ENCODE measurements at regions not wholly inside any gene's neighbourhood (a gene's known extent, or its start where the extent isn't known, plus 50 kb on each side); places are given as distances from the start of the nearest gene placed in this dataset.

GRCh38 chr11:15602047-15602446 lies 487.3 kb downstream of the INSC start:
- in situ Hi-C loops (cut with MboI; ENCODE audit: low sequenced_read_pairs), result no loop called here

GRCh38 chr11:15602785-15603567 lies 488.3 kb downstream of the INSC start:
- no peak overlapping the region for H3K4me3 ChIP-seq
- DNase-seq (ENCODE audit: low spot score in 2 of 2), result no peak

More at GRCh38 chr11:15602047-15602446, 487.3 kb downstream of the INSC start:
- Histone ChIP-seq H3K27me3 (ENCODE audit: low read depth) (no peaks in the 10 kb centered on the region), H3K4me1 (no peaks in the 10 kb centered on the region), H3K36me3 (replicated peaks) (no peaks in the 10 kb centered on the region), H3K4me3 (no peak overlapping the region), H3K9me3 (no peaks in the 10 kb centered on the region)
- DNase-seq (ENCODE audit: low spot score in 2 of 2), result no peak

GRCh38 chr11:15605094-15605493 lies 490.4 kb downstream of the INSC start:
- Histone ChIP-seq H3K36me3 (replicated peaks) (no peaks in the 10 kb centered on the region), H3K4me3 (no peak overlapping the region), H3K4me1 (no peaks in the 10 kb centered on the region), H3K9me3 (no peaks in the 10 kb centered on the region), H3K27me3 (ENCODE audit: low read depth) (no peaks in the 10 kb centered on the region)
- in situ Hi-C loops (cut with MboI; ENCODE audit: low sequenced_read_pairs), result no loop called here
- no peak for DNase-seq (ENCODE audit: low spot score in 2 of 2)

More at GRCh38 chr11:15602785-15603567, 488.3 kb downstream of the INSC start:
- Histone ChIP-seq H3K27me3 (ENCODE audit: low read depth) (no peaks in the 10 kb centered on the region), H3K9me3 (no peaks in the 10 kb centered on the region), H3K36me3 (replicated peaks) (no peaks in the 10 kb centered on the region), H3K4me1 (no peaks in the 10 kb centered on the region)
- in situ Hi-C loops (cut with MboI; ENCODE audit: low sequenced_read_pairs), result no loop called here

GRCh38 chr11:15607361-15608036 lies 492.8 kb downstream of the INSC start:
- no peaks in the 10 kb centered on the region for H3K4me1 ChIP-seq
- no peaks in the 10 kb centered on the region for H3K9me3 ChIP-seq
- in situ Hi-C loops (cut with MboI; ENCODE audit: low sequenced_read_pairs), result no loop called here
- H3K27me3 ChIP-seq (ENCODE audit: low read depth), result no peaks in the 10 kb centered on the region
- no peak overlapping the region for H3K4me3 ChIP-seq
- no peaks in the 10 kb centered on the region for H3K36me3 ChIP-seq (replicated peaks)
- DNase-seq (ENCODE audit: low spot score in 2 of 2), result no peak

- H3K36me3 ChIP-seq (replicated peaks), result no peaks in the 10 kb centered on the region
- no peak overlapping the region for H3K4me3 ChIP-seq
- DNase-seq (ENCODE audit: low spot score in 2 of 2), result no peak
- no peaks in the 10 kb centered on the region for H3K9me3 ChIP-seq
- H3K27me3 ChIP-seq (ENCODE audit: low read depth), result no peaks in the 10 kb centered on the region
- in situ Hi-C loops (cut with MboI; ENCODE audit: low sequenced_read_pairs), result no loop called here
- H3K4me1 ChIP-seq, result no peaks in the 10 kb centered on the region
Observed at GRCh38 chr11:15609445-15609844, 494.7 kb downstream of the INSC start.

- Histone ChIP-seq H3K4me1 (no peaks in the 10 kb centered on the region), H3K9me3 (no peaks in the 10 kb centered on the region), H3K4me3 (no peak overlapping the region), H3K27me3 (ENCODE audit: low read depth) (no peaks in the 10 kb centered on the region), H3K36me3 (replicated peaks) (no peaks in the 10 kb centered on the region)
- no peak for DNase-seq (ENCODE audit: low spot score in 2 of 2)
- in situ Hi-C loops (cut with MboI; ENCODE audit: low sequenced_read_pairs), result no loop called here
Observed at GRCh38 chr11:15610881-15611280, 496.2 kb downstream of the INSC start.

GRCh38 chr11:15613251-15613650 lies 498.5 kb downstream of the INSC start:
- no peak for DNase-seq (ENCODE audit: low spot score in 2 of 2)
- Histone ChIP-seq H3K4me3 (no peak overlapping the region), H3K4me1 (no peaks in the 10 kb centered on the region), H3K36me3 (replicated peaks) (no peaks in the 10 kb centered on the region), H3K9me3 (no peaks in the 10 kb centered on the region), H3K27me3 (ENCODE audit: low read depth) (no peaks in the 10 kb centered on the region)
- in situ Hi-C loops (cut with MboI; ENCODE audit: low sequenced_read_pairs), result no loop called here

GRCh38 chr11:15613789-15614188 lies 499.1 kb downstream of the INSC start:
- H3K4me3 ChIP-seq, result no peak overlapping the region
- in situ Hi-C loops (cut with MboI; ENCODE audit: low sequenced_read_pairs), result no loop called here

GRCh38 chr11:15615398-15616096 lies 500.8 kb downstream of the INSC start:
- Histone ChIP-seq H3K4me1 (no peaks in the 10 kb centered on the region), H3K4me3 (no peak overlapping the region), H3K27me3 (ENCODE audit: low read depth) (no peaks in the 10 kb centered on the region), H3K9me3 (no peaks in the 10 kb centered on the region), H3K36me3 (replicated peaks) (no peaks in the 10 kb centered on the region)
- no peak for DNase-seq (ENCODE audit: low spot score in 2 of 2)
- in situ Hi-C loops (cut with MboI; ENCODE audit: low sequenced_read_pairs), result no loop called here

More at GRCh38 chr11:15613789-15614188, 499.1 kb downstream of the INSC start:
- H3K9me3 ChIP-seq, result no peaks in the 10 kb centered on the region
- no peaks in the 10 kb centered on the region for H3K27me3 ChIP-seq (ENCODE audit: low read depth)
- no peaks in the 10 kb centered on the region for H3K36me3 ChIP-seq (replicated peaks)
- no peak for DNase-seq (ENCODE audit: low spot score in 2 of 2)
- H3K4me1 ChIP-seq, result no peaks in the 10 kb centered on the region

GRCh38 chr11:15616130-15617105 lies 501.7 kb downstream of the INSC start:
- Histone ChIP-seq H3K27me3 (ENCODE audit: low read depth) (no peaks in the 10 kb centered on the region), H3K4me3 (no peak overlapping the region), H3K9me3 (no peaks in the 10 kb centered on the region), H3K36me3 (replicated peaks) (no peaks in the 10 kb centered on the region), H3K4me1 (no peaks in the 10 kb centered on the region)
- in situ Hi-C loops (cut with MboI; ENCODE audit: low sequenced_read_pairs), result no loop called here
- DNase-seq (ENCODE audit: low spot score in 2 of 2), result no peak

GRCh38 chr11:15617126-15617525 lies 502.4 kb downstream of the INSC start:
- no peaks in the 10 kb centered on the region for H3K36me3 ChIP-seq (replicated peaks)
- no peak for DNase-seq (ENCODE audit: low spot score in 2 of 2)
- H3K4me1 ChIP-seq, result no peaks in the 10 kb centered on the region
- in situ Hi-C loops (cut with MboI; ENCODE audit: low sequenced_read_pairs), result no loop called here
- no peaks in the 10 kb centered on the region for H3K27me3 ChIP-seq (ENCODE audit: low read depth)
- H3K9me3 ChIP-seq, result no peaks in the 10 kb centered on the region
- H3K4me3 ChIP-seq, result no peak overlapping the region

- Histone ChIP-seq H3K27me3 (ENCODE audit: low read depth) (no peaks in the 10 kb centered on the region), H3K4me3 (no peak overlapping the region), H3K4me1 (no peaks in the 10 kb centered on the region), H3K9me3 (no peaks in the 10 kb centered on the region), H3K36me3 (replicated peaks) (no peaks in the 10 kb centered on the region)
- in situ Hi-C loops (cut with MboI; ENCODE audit: low sequenced_read_pairs), result no loop called here
- no peak for DNase-seq (ENCODE audit: low spot score in 2 of 2)
Observed at GRCh38 chr11:15618583-15619032, 503.9 kb downstream of the INSC start.

- Histone ChIP-seq H3K9me3 (no peaks in the 10 kb centered on the region), H3K4me3 (no peak overlapping the region), H3K36me3 (replicated peaks) (no peaks in the 10 kb centered on the region), H3K27me3 (ENCODE audit: low read depth) (peaks cover 2% of the 10 kb centered on the region; the same call in 1 of the 2 replicates), H3K4me1 (no peaks in the 10 kb centered on the region)
- in situ Hi-C loops (cut with MboI; ENCODE audit: low sequenced_read_pairs), result no loop called here
- no peak for DNase-seq (ENCODE audit: low spot score in 2 of 2)
Observed at GRCh38 chr11:15621565-15621964, 506.8 kb downstream of the INSC start.
